KMS-11 (cell line): ENCODE measurements at regions not wholly inside any gene's neighbourhood (a gene's known extent, or its start where the extent isn't known, plus 50 kb on each side); places are given as distances from the start of the nearest gene placed in this dataset.

ENCODE experiments used
- H2AFZ ChIP-seq: fragments of 200-600 bp; sonication (generic); 2 replicates; pipeline ENCODE4 v1.6.1; 2016; ENCODE audit warnings: antibody characterized with exemption, mixed run types, low read depth
- H3K27ac ChIP-seq: fragments of 200-600 bp; sonication (generic); 2 replicates; pipeline ENCODE4 v1.6.1; 2016; ENCODE audit warnings: mild to moderate bottlenecking, mixed run types
- H3K27me3 ChIP-seq: fragments of 200-600 bp; sonication (generic); 2 replicates; pipeline ENCODE4 v1.6.1; 2017; ENCODE audit warnings: mild to moderate bottlenecking, low read depth, mixed run types, moderate library complexity; ENCODE audit not compliant: insufficient read depth
- H3K36me3 ChIP-seq: fragments of 200-600 bp; sonication (generic); 2 replicates; pipeline ENCODE4 v1.6.1; 2017; ENCODE audit warnings: mild to moderate bottlenecking, mixed run types; ENCODE audit not compliant: insufficient read depth
- H3K4me1 ChIP-seq: fragments of 200-600 bp; sonication (generic); 2 replicates; pipeline ENCODE4 v1.6.1; 2016; ENCODE audit warnings: mild to moderate bottlenecking, low read depth, mixed run types; ENCODE audit not compliant: poor library complexity, severe bottlenecking
- H3K4me2 ChIP-seq: fragments of 200-600 bp; sonication (generic); 2 replicates; pipeline ENCODE4 v1.7.0; 2016; ENCODE audit warnings: mild to moderate bottlenecking, mixed run types
- H3K4me3 ChIP-seq: fragments of 200-600 bp; sonication (generic); IDR thresholded peaks from 2 replicates; pipeline ENCODE4 v1.6.1; 2017; ENCODE audit warnings: low read depth, low read length, mixed read lengths; ENCODE audit not compliant: insufficient read depth
- H3K79me2 ChIP-seq: fragments of 200-600 bp; sonication (generic); 2 replicates; pipeline ENCODE4 v1.6.1; 2016; ENCODE audit warnings: low read depth, mixed run types; ENCODE audit not compliant: insufficient read depth
- H3K9ac ChIP-seq: fragments of 200-600 bp; sonication (generic); 2 replicates; pipeline ENCODE4 v1.6.1; 2016; ENCODE audit warnings: mild to moderate bottlenecking, mixed run types
- H4K20me1 ChIP-seq: fragments of 200-600 bp; sonication (generic); 2 replicates; pipeline ENCODE4 v1.6.1; 2016; ENCODE audit warnings: mild to moderate bottlenecking, mixed run types; ENCODE audit not compliant: insufficient read depth
- TF ChIP-seq, protein P1 (sequence below): fragments of 200-600 bp; sonication (generic); conservative IDR thresholded peaks from 2 replicates; pipeline ENCODE4 v1.6.1; 2017; ENCODE audit warnings: low read depth, mild to moderate bottlenecking, antibody characterized with exemption, low read length, moderate library complexity, mixed read lengths

DNA sequence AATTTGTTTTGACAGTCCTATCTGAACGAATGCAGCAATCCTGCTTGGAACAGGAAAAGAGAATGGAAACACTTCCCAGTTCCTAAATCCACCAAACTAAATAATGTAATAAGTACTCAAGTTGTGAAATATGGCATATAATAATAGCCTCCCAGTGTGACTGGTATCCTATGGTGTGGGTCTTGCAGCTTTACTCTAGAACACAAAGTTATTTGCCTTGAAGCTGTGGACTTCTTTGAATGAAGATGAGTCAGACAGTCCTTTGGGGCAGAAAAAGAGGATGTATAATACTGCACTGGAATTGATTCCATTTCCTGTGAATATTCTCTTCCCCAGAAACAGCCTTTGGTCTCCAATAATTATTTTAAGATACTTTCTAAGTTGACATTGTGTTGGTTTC, 887.0 kb downstream of the KCNA4 start:
- Histone ChIP-seq H3K4me1 (no peaks in the 10 kb centered on the region), H3K4me2 (no peak overlapping the region), H3K27me3 (no peaks in the 10 kb centered on the region), H3K9ac (no peak overlapping the region), H4K20me1 (no peaks in the 10 kb centered on the region), H2AFZ (no peak overlapping the region), H3K36me3 (no peaks in the 10 kb centered on the region), H3K27ac (no peak overlapping the region), H3K4me3 (no peak overlapping the region), H3K79me2 (no peaks in the 10 kb centered on the region)
- TF ChIP-seq, protein P1, sequence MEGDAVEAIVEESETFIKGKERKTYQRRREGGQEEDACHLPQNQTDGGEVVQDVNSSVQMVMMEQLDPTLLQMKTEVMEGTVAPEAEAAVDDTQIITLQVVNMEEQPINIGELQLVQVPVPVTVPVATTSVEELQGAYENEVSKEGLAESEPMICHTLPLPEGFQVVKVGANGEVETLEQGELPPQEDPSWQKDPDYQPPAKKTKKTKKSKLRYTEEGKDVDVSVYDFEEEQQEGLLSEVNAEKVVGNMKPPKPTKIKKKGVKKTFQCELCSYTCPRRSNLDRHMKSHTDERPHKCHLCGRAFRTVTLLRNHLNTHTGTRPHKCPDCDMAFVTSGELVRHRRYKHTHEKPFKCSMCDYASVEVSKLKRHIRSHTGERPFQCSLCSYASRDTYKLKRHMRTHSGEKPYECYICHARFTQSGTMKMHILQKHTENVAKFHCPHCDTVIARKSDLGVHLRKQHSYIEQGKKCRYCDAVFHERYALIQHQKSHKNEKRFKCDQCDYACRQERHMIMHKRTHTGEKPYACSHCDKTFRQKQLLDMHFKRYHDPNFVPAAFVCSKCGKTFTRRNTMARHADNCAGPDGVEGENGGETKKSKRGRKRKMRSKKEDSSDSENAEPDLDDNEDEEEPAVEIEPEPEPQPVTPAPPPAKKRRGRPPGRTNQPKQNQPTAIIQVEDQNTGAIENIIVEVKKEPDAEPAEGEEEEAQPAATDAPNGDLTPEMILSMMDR: no peak

DNA sequence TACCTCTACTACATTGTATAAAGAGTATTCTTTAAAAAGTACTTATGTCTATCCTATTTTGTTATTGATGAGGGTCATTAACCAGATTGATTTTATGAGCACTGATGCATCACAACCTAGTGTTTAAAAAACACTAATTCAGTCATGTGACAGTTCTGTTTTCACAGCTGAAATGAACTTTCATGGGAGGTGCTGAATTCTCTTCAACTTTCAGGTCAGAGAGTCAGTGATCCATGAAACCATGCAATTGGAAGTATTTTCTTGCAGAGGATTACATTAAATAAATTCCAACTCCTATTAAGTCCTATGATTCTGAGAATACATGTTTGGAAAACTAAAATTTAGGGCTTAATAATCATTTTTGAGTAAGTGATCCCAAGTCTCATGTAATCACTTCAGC, 889.4 kb downstream of the KCNA4 start:
- Histone ChIP-seq H3K4me3 (no peak overlapping the region), H3K9ac (no peak overlapping the region), H3K4me1 (no peaks in the 10 kb centered on the region), H3K27ac (no peak overlapping the region), H4K20me1 (no peaks in the 10 kb centered on the region), H2AFZ (no peak overlapping the region), H3K4me2 (no peak overlapping the region), H3K27me3 (no peaks in the 10 kb centered on the region), H3K36me3 (no peaks in the 10 kb centered on the region), H3K79me2 (no peaks in the 10 kb centered on the region)
- TF ChIP-seq, protein P1: no peak

DNA sequence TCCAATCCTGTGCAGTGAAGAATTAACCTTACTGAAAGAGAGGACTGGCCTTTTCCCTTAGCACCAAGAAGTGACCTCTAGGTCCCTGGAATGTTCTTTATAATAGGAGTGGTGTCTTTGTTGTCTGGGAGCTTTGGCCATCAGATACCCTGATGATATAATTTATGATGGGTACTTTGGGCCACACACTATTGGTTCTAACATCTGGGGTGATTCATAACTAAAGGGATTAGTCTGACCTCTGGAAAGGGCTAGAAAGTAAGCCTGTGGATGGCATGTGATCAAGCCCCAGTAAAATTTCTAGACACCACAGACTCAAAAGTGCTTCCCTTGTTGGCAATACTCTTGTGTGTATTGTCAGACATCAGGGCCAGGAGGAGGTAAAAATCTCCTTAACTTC, 891.2 kb downstream of the KCNA4 start:
- no peaks in the 10 kb centered on the region for H3K79me2 ChIP-seq
- TF ChIP-seq, protein P1: no peak

DNA sequence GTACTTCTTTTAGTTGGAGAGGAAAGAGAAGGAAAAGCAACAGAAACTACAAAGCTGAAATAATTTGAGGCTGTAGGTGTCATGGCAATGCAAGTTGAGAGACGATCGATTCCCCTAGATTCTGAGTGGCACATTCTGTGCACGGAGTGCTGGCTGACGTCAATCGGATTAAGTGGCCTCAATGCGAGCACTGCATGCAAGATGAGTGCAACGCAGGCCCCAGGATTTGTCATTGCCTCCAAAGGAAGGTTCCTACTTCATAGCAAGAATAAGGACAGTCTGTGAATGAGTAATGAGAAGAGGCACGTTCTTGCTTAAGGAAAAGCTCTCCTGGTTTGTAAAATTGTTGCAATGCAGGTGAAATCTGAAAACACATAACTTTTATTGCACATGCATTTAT, 892.4 kb downstream of the KCNA4 start:
- no peaks in the 10 kb centered on the region for H3K27me3 ChIP-seq
- H3K4me1 ChIP-seq: no peaks in the 10 kb centered on the region
- H3K36me3 ChIP-seq: no peaks in the 10 kb centered on the region
- TF ChIP-seq, protein P1: no peak
- H3K9ac ChIP-seq: no peak overlapping the region
- no peaks in the 10 kb centered on the region for H4K20me1 ChIP-seq
- H2AFZ ChIP-seq: no peak overlapping the region
- no peak overlapping the region for H3K27ac ChIP-seq
- no peaks in the 10 kb centered on the region for H3K79me2 ChIP-seq
- H3K4me3 ChIP-seq: no peak overlapping the region
- no peak overlapping the region for H3K4me2 ChIP-seq

More for the DNA sequence above, 891.2 kb downstream of the KCNA4 start:
- H3K9ac ChIP-seq: no peak overlapping the region
- no peaks in the 10 kb centered on the region for H3K27me3 ChIP-seq
- H2AFZ ChIP-seq: no peak overlapping the region
- no peaks in the 10 kb centered on the region for H3K36me3 ChIP-seq
- no peaks in the 10 kb centered on the region for H4K20me1 ChIP-seq
- no peak overlapping the region for H3K4me2 ChIP-seq
- no peak overlapping the region for H3K4me3 ChIP-seq
- H3K27ac ChIP-seq: no peak overlapping the region
- H3K4me1 ChIP-seq: no peaks in the 10 kb centered on the region
